ENCODE measurements at regions not wholly inside any gene's neighbourhood (a gene's known extent, or its start where the extent isn't known, plus 50 kb on each side); places are given as distances from the start of the nearest gene placed in this dataset.

- Mint-ChIP-seq H3K4me1 (no peaks in the 10 kb centered on the region), H3K9me3 (no peaks in the 10 kb centered on the region), H3K4me3 (no peak overlapping the region), H3K27ac (no peak overlapping the region), H3K36me3 (ENCODE audit: low read depth) (no peaks in the 10 kb centered on the region), H3K27me3 (peaks cover 2% of the 10 kb centered on the region)
- ChIA-PET CTCF (no interaction called here), POLR2A (no interaction called here)
- no peak for DNase-seq
Measured at GRCh38 chr7:38051786-38052185, 126.3 kb upstream of the STARD3NL start.

- H3K4me1 Mint-ChIP-seq, result no peaks in the 10 kb centered on the region
- no peaks in the 10 kb centered on the region for H3K36me3 Mint-ChIP-seq (ENCODE audit: low read depth)
- no peak for DNase-seq
- no peaks in the 10 kb centered on the region for H3K9me3 Mint-ChIP-seq
- POLR2A ChIA-PET, result no interaction called here
- CTCF ChIA-PET, result no interaction called here
- peaks cover under 1% of the 10 kb centered on the region for H3K27me3 Mint-ChIP-seq
- no peak overlapping the region for H3K27ac Mint-ChIP-seq
- no peak overlapping the region for H3K4me3 Mint-ChIP-seq
Measured at GRCh38 chr7:38052786-38053185, 125.3 kb upstream of the STARD3NL start.

DNA sequence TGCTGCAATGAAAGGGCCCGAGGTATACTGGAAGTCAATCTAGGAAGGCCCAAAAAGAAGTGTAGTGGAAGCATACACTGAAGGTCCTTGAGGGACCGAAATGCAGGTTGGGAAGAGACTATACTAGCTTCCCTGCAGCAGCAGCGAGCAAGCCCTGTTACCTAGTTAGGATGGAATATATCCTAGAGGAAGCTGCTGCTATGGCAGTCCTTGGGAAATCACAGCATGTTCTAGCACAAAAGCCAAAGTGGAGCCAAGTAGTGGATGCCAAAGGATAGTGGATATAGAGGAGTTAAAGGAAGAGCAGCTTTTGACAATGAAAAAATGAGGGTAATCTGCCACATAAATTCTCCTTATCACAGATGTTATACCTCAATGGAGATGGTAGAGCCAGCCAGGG lies 123.8 kb upstream of the STARD3NL start:
- no peak overlapping the region for H3K27ac Mint-ChIP-seq
- peaks cover 3% of the 10 kb centered on the region for H3K27me3 Mint-ChIP-seq
- no peak for DNase-seq
- CTCF ChIA-PET, result no interaction called here
- no peaks in the 10 kb centered on the region for H3K4me1 Mint-ChIP-seq
- H3K9me3 Mint-ChIP-seq, result no peaks in the 10 kb centered on the region
- H3K36me3 Mint-ChIP-seq (ENCODE audit: low read depth), result no peaks in the 10 kb centered on the region
- POLR2A ChIA-PET, result interaction anchor here (0.6 kb wide), 1 partner anchor 505 kb away, joined by 3 read pairs; no protein-coding TSS in a partner anchor
- no peak overlapping the region for H3K4me3 Mint-ChIP-seq

- Mint-ChIP-seq H3K27ac (no peak overlapping the region), H3K4me3 (no peak overlapping the region), H3K9me3 (no peaks in the 10 kb centered on the region), H3K27me3 (peaks cover 3% of the 10 kb centered on the region), H3K4me1 (no peaks in the 10 kb centered on the region), H3K36me3 (ENCODE audit: low read depth) (no peaks in the 10 kb centered on the region)
- ChIA-PET POLR2A (no interaction called here), CTCF (no interaction called here)
- DNase-seq, result no peak
Measured at GRCh38 chr7:38057829-38058228, 120.2 kb upstream of the STARD3NL start.

GRCh38 chr7:38060116-38060515 lies 117.9 kb upstream of the STARD3NL start:
- Mint-ChIP-seq H3K27me3 (peaks cover 3% of the 10 kb centered on the region), H3K27ac (no peak overlapping the region), H3K9me3 (no peaks in the 10 kb centered on the region), H3K4me1 (no peaks in the 10 kb centered on the region), H3K36me3 (ENCODE audit: low read depth) (no peaks in the 10 kb centered on the region), H3K4me3 (no peak overlapping the region)
- ChIA-PET CTCF (no interaction called here), POLR2A (no interaction called here)
- no peak for DNase-seq

GRCh38 chr7:38060637-38061036 lies 117.4 kb upstream of the STARD3NL start:
- ChIA-PET POLR2A (no interaction called here), CTCF (no interaction called here)
- no peak overlapping the region for H3K27ac Mint-ChIP-seq
- H3K9me3 Mint-ChIP-seq, result no peaks in the 10 kb centered on the region
- no peaks in the 10 kb centered on the region for H3K36me3 Mint-ChIP-seq (ENCODE audit: low read depth)
- no peak overlapping the region for H3K4me3 Mint-ChIP-seq
- DNase-seq, result no peak
- H3K4me1 Mint-ChIP-seq, result no peaks in the 10 kb centered on the region
- peaks cover 3% of the 10 kb centered on the region for H3K27me3 Mint-ChIP-seq

- Mint-ChIP-seq H3K36me3 (ENCODE audit: low read depth) (no peaks in the 10 kb centered on the region), H3K4me3 (no peak overlapping the region), H3K9me3 (no peaks in the 10 kb centered on the region), H3K27me3 (peaks cover 2% of the 10 kb centered on the region), H3K4me1 (no peaks in the 10 kb centered on the region), H3K27ac (no peak overlapping the region)
- no peak for DNase-seq
- CTCF ChIA-PET, result no interaction called here
- POLR2A ChIA-PET, result no interaction called here
Measured at GRCh38 chr7:38066391-38066790, 111.7 kb upstream of the STARD3NL start.

DNA sequence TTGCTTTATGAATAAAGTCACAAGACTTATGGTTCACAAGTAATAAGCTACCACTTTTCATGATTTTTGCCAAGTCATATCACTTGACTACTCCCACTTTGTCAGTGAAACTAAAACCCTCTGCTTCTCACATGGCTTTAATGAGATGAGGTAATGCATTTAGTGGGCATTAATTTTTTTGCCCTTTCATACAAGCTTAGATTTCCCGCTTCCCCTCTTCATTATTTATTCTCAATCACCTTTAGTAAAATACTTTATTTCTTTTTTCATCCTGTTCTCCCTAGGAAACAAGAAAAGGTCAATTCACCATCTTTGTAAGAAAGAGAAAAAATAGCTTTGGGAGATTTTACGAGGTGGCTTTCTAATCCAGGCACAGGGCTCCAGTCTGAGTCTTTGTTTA lies 109.6 kb upstream of the STARD3NL start:
- CTCF ChIA-PET, result no interaction called here
- POLR2A ChIA-PET, result no interaction called here
- H3K4me3 Mint-ChIP-seq, result no peak overlapping the region

DNA sequence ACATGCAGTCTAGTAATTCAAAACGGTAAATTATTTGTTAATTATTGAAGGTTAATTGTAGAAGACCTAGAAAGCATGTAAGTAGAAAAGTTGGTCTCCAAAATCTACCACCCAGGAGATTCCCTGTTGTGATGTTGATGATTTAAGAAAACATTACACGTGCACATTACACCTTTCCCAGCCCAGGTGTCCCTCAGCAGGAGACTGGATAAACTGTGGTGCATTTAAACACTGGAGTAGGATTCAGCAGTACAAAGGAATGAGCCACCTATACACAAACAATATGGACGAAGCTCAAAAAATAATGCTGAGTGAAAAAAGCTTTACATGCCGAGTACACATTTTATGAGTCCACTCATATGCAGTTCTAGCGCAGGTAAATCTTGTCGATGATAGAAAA lies 109.0 kb upstream of the STARD3NL start:
- CTCF ChIA-PET, result no interaction called here
- no peaks in the 10 kb centered on the region for H3K4me1 Mint-ChIP-seq
- POLR2A ChIA-PET, result no interaction called here
- H3K27me3 Mint-ChIP-seq, result peaks cover 7% of the 10 kb centered on the region
- no peak for DNase-seq
- H3K27ac Mint-ChIP-seq, result no peak overlapping the region
- H3K9me3 Mint-ChIP-seq, result no peaks in the 10 kb centered on the region
- H3K4me3 Mint-ChIP-seq, result no peak overlapping the region
- no peaks in the 10 kb centered on the region for H3K36me3 Mint-ChIP-seq (ENCODE audit: low read depth)

More for the DNA sequence above, 109.6 kb upstream of the STARD3NL start:
- Mint-ChIP-seq H3K27me3 (peaks cover 4% of the 10 kb centered on the region), H3K36me3 (ENCODE audit: low read depth) (no peaks in the 10 kb centered on the region), H3K27ac (no peak overlapping the region), H3K4me1 (no peaks in the 10 kb centered on the region), H3K9me3 (no peaks in the 10 kb centered on the region)
- DNase-seq, result no peak

- Mint-ChIP-seq H3K4me1 (no peaks in the 10 kb centered on the region), H3K27me3 (peaks cover 18% of the 10 kb centered on the region), H3K9me3 (no peaks in the 10 kb centered on the region), H3K36me3 (ENCODE audit: low read depth) (no peaks in the 10 kb centered on the region), H3K4me3 (no peak overlapping the region), H3K27ac (no peak overlapping the region)
- ChIA-PET POLR2A (no interaction called here), CTCF (no interaction called here)
- DNase-seq, result no peak
Measured at GRCh38 chr7:38070718-38071117, 107.3 kb upstream of the STARD3NL start.

DNA sequence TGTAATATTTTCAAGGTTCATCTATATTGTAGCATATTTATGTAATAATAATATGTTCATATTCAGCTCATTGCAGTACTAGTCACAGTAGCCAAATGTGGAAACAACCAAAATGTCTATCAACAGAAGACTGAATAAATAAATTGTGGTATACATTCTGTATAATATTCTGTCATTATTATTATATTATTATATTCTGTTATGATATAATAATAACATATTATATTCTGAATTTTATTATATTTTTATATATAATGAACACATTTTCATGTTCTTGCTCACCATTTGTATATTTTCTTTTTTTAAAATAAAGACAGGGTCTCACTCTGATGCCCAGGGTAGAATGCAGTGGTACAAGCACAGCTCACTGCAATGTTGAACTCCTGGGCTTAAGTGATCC lies 91.2 kb upstream of the STARD3NL start:
- peaks cover 13% of the 10 kb centered on the region for H3K27me3 Mint-ChIP-seq
- H3K4me1 Mint-ChIP-seq, result no peaks in the 10 kb centered on the region
- no peak overlapping the region for H3K27ac Mint-ChIP-seq
- ChIA-PET CTCF (interaction anchor here (1.1 kb wide), 1 partner anchor 38 kb away, joined by 3 read pairs; no protein-coding TSS in a partner anchor), POLR2A (no interaction called here)
- no peak overlapping the region for H3K4me3 Mint-ChIP-seq
- no peak for DNase-seq
- H3K9me3 Mint-ChIP-seq, result peaks cover 3% of the 10 kb centered on the region
- H3K36me3 Mint-ChIP-seq (ENCODE audit: low read depth), result no peaks in the 10 kb centered on the region

DNA sequence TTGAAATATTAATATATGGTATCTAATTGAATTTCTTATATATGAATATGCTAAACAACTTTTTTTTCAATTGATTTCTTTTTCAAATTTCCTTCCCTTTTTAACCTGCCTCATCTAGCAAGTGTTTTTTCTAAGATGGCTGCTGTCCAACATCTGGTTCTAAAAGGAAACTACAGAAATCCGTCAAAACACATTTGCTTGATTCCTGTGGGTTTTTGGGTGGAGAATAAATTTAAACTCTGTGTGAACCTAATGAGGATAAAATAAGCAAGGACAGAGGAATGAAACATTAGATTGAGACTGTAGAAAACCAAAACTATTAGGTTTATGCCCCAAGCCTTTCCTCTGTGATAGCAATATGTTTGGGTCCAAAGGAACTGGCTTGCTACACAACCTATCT lies 75.5 kb upstream of the STARD3NL start:
- no peak overlapping the region for H3K27ac Mint-ChIP-seq
- H3K27me3 Mint-ChIP-seq, result peaks cover 31% of the 10 kb centered on the region
- no peaks in the 10 kb centered on the region for H3K36me3 Mint-ChIP-seq (ENCODE audit: low read depth)
- H3K4me3 Mint-ChIP-seq, result no peak overlapping the region
- peaks cover 17% of the 10 kb centered on the region for H3K9me3 Mint-ChIP-seq
- CTCF ChIA-PET, result interaction anchor here (1.6 kb wide), 2 partner anchors 124 to 272 kb away, joined by 3 to 4 read pairs; no protein-coding TSS in a partner anchor
- no peak for DNase-seq
- POLR2A ChIA-PET, result no interaction called here
- H3K4me1 Mint-ChIP-seq, result no peaks in the 10 kb centered on the region

DNA sequence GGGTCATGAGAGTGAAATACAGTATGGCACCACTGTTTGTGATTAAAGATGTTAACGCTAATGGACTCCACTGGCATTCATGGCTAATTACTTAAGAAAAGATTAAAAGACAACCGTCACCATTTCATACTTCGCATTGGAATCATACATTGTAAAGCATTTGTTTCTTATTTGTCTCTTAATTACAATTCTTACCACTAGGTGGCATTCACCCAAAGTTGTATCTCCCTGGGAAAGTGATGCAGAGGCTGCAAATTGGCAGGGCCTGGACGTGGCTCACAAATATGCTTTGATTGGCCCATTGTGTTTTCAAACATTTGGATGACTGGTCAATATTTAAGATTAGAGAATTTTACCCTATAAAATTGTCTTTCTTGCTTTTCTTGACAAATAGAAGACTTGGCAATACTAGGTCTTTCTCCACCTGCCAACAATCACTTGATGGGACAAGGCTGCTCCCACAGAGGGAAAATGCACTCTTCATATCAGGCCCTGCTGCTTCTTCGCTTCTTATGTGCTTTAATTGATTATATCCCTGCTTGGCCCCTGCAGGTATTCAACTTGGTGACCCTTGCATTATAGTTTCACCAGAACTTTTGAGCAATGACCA lies 72.1 kb upstream of the STARD3NL start:
- ChIA-PET POLR2A (no interaction called here), CTCF (interaction anchor here (1.0 to 5.0 kb wide), 7 partner anchors 58 to 293 kb away, joined by 3 to 97 read pairs (median 3); partner anchors contain the start of gene STARD3NL)
- Mint-ChIP-seq H3K36me3 (ENCODE audit: low read depth) (no peaks in the 10 kb centered on the region), H3K9me3 (no peaks in the 10 kb centered on the region), H3K27me3 (peaks cover 25% of the 10 kb centered on the region), H3K27ac (no peak overlapping the region), H3K4me1 (no peaks in the 10 kb centered on the region), H3K4me3 (no peak overlapping the region)
- no peak for DNase-seq

- Mint-ChIP-seq H3K27me3 (peaks cover 27% of the 10 kb centered on the region), H3K4me1 (no peaks in the 10 kb centered on the region), H3K4me3 (no peak overlapping the region), H3K36me3 (ENCODE audit: low read depth) (no peaks in the 10 kb centered on the region), H3K9me3 (no peaks in the 10 kb centered on the region), H3K27ac (no peak overlapping the region)
- CTCF ChIA-PET, result interaction anchor here (1.0 to 5.0 kb wide), 11 partner anchors 62 to 292 kb away, joined by 3 to 97 read pairs (median 5); partner anchors contain the start of gene STARD3NL
- POLR2A ChIA-PET, result no interaction called here
- DNase-seq, result peak; percentile 69
Measured at GRCh38 chr7:38107486-38107893, 70.6 kb upstream of the STARD3NL start.
